ENCODE measurements at regions not wholly inside any gene's neighbourhood (a gene's known extent, or its start where the extent isn't known, plus 50 kb on each side); places are given as distances from the start of the nearest gene placed in this dataset.

DNA sequence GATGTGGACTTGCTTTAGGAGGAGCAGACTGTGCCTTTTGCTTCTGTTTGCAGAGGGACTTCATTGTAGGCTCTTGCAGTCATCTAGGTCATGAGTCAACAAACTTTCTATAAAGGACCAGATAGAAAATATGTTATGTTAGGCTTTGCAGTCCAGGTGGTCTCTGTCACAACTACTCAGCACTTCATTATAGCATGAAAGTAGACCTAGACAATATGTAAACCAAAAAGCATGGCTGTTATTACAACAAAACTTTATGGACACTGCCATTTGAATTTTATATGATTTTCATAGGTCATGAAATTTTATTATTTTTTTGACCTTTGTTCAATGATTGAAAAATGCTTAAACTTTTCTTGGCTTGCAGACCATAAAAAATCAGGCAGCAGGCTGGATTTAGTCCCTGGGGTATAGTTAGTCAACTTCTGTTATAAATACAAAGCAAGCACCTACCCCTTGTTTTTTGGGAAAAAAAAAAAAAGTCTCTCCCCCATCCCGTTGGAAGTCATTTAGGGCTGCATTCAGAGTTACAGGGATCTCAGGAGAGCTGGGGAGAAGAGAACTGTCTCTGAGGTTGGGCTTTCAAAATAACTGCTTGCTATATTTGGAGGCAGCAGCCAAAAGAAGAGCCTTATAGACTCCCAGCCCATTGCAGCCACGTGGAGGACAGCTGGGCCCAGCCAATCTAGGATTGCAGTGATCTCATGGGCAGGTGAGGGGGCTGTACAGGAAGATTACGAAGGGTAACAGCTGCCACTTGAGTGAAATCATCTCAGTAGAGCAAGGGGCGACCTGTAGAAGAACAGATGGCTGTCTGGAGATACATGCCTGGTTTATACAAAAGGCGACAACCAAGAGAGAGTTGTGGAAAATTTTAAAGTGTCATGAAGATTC is 136.6 kb upstream of the TNC start:
- Histone ChIP-seq H3K4me3 (ENCODE audit: low read depth in 2 of 2, low read length in 1 of 2) (no peak overlapping the region), H3K36me3 (replicated peaks in 1 of 2; ENCODE audit: control insufficient read depth in 1 of 2, insufficient read depth in 2 of 2, low read length in 1 of 2) (peaks cover 0 to 7% of the 10 kb centered on the region in 2 experiments), H3K27ac (ENCODE audit: low read depth in 2 of 2, low read length in 1 of 2) (no peak overlapping the region), H3K79me2 (ENCODE audit: insufficient read depth) (no peaks in the 10 kb centered on the region), H3K27me3 (ENCODE audit: insufficient read depth) (no peaks in the 10 kb centered on the region), H3K9me2 (no peaks in the 10 kb centered on the region), H2AFZ (ENCODE audit: low read depth) (no peak overlapping the region), H3K4me2 (no peak overlapping the region), H3K4me1 (ENCODE audit: control insufficient read depth in 1 of 2, insufficient read depth in 2 of 2, low read depth in 1 of 2, low read length in 1 of 2) (peaks cover 4 to 11% of the 10 kb centered on the region in 2 experiments; a peak in 3 of 4 replicates), H3F3A (replicated peaks; ENCODE audit: insufficient read depth) (peaks cover 14% of the 10 kb centered on the region), H4K20me1 (ENCODE audit: insufficient read depth) (no peaks in the 10 kb centered on the region), H3K9me3 (0 out of 2 replicates have a peak, but pooled peaks cover 4% of the 10 kb centered on the region), H3K9ac (no peak overlapping the region)
- POLR2A ChIA-PET = no interaction called here
- CTCF ChIA-PET = no interaction called here
- DNase-seq = no peak
- WGBS (ENCODE audit: low lambda C conversion rate) = 73% methylated on average over 5 of the region's 5 CpGs
- TF ChIP-seq, protein P1, sequence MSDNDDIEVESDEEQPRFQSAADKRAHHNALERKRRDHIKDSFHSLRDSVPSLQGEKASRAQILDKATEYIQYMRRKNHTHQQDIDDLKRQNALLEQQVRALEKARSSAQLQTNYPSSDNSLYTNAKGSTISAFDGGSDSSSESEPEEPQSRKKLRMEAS (IDR thresholded peaks at IDR 0.05; ENCODE audit: low read depth) = no peak
- TF ChIP-seq, protein P2, sequence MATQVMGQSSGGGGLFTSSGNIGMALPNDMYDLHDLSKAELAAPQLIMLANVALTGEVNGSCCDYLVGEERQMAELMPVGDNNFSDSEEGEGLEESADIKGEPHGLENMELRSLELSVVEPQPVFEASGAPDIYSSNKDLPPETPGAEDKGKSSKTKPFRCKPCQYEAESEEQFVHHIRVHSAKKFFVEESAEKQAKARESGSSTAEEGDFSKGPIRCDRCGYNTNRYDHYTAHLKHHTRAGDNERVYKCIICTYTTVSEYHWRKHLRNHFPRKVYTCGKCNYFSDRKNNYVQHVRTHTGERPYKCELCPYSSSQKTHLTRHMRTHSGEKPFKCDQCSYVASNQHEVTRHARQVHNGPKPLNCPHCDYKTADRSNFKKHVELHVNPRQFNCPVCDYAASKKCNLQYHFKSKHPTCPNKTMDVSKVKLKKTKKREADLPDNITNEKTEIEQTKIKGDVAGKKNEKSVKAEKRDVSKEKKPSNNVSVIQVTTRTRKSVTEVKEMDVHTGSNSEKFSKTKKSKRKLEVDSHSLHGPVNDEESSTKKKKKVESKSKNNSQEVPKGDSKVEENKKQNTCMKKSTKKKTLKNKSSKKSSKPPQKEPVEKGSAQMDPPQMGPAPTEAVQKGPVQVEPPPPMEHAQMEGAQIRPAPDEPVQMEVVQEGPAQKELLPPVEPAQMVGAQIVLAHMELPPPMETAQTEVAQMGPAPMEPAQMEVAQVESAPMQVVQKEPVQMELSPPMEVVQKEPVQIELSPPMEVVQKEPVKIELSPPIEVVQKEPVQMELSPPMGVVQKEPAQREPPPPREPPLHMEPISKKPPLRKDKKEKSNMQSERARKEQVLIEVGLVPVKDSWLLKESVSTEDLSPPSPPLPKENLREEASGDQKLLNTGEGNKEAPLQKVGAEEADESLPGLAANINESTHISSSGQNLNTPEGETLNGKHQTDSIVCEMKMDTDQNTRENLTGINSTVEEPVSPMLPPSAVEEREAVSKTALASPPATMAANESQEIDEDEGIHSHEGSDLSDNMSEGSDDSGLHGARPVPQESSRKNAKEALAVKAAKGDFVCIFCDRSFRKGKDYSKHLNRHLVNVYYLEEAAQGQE (IDR thresholded peaks at IDR 0.05; ENCODE audit: low read depth, low read length) = no peak
- TF ChIP-seq TCF12 (IDR thresholded peaks at IDR 0.05) (peak; percentile 59; the same call in 1 of the 2 replicates), TAF1 (IDR thresholded peaks at IDR 0.05; ENCODE audit: borderline replicate concordance, low read depth, low read length) (no peak), JUND (IDR thresholded peaks at IDR 0.05) (no peak), SIN3A (IDR thresholded peaks at IDR 0.05; ENCODE audit: borderline replicate concordance, low read depth, low read length) (no peak), TEAD4 (IDR thresholded peaks at IDR 0.05; ENCODE audit: borderline replicate concordance, insufficient read depth) (no peak), FOXJ3 (CRISPR knock-in tag; IDR thresholded peaks at IDR 0.05) (no peak), NFIC (IDR thresholded peaks at IDR 0.05; ENCODE audit: borderline replicate concordance) (no peak), SMC3 (IDR thresholded peaks at IDR 0.05; ENCODE audit: low read depth, low read length) (no peak), GABPA (IDR thresholded peaks at IDR 0.05; ENCODE audit: low read depth) (no peak), GATA2 (CRISPR knock-in tag; IDR thresholded peaks at IDR 0.05) (no peak), MXI1 (IDR thresholded peaks at IDR 0.05; ENCODE audit: low read depth, low read length) (no peak), YY1 (IDR thresholded peaks at IDR 0.05; ENCODE audit: low read depth) (no peak), EP300 (IDR thresholded peaks at IDR 0.05; ENCODE audit: borderline replicate concordance in 1 of 2, low read depth in 1 of 2, low read length in 1 of 2) (0 out of 4 replicates have a peak, but pooled peaks of 1 of the 2 experiments have one; percentile 6), ELF1 (IDR thresholded peaks at IDR 0.05) (no peak), RAD21 (IDR thresholded peaks at IDR 0.05; ENCODE audit: low read length) (no peak), MEF2A (IDR thresholded peaks at IDR 0.05; ENCODE audit: borderline replicate concordance, low read depth) (no peak)
- TF ChIP-seq, protein P3, sequence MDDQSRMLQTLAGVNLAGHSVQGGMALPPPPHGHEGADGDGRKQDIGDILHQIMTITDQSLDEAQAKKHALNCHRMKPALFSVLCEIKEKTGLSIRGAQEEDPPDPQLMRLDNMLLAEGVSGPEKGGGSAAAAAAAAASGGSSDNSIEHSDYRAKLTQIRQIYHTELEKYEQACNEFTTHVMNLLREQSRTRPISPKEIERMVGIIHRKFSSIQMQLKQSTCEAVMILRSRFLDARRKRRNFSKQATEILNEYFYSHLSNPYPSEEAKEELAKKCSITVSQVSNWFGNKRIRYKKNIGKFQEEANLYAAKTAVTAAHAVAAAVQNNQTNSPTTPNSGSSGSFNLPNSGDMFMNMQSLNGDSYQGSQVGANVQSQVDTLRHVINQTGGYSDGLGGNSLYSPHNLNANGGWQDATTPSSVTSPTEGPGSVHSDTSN (IDR thresholded peaks at IDR 0.05) = 0 out of 2 replicates have a peak, but pooled peaks have one; percentile 6
- TF ChIP-seq, protein P4, sequence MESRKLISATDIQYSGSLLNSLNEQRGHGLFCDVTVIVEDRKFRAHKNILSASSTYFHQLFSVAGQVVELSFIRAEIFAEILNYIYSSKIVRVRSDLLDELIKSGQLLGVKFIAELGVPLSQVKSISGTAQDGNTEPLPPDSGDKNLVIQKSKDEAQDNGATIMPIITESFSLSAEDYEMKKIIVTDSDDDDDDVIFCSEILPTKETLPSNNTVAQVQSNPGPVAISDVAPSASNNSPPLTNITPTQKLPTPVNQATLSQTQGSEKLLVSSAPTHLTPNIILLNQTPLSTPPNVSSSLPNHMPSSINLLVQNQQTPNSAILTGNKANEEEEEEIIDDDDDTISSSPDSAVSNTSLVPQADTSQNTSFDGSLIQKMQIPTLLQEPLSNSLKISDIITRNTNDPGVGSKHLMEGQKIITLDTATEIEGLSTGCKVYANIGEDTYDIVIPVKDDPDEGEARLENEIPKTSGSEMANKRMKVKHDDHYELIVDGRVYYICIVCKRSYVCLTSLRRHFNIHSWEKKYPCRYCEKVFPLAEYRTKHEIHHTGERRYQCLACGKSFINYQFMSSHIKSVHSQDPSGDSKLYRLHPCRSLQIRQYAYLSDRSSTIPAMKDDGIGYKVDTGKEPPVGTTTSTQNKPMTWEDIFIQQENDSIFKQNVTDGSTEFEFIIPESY (IDR thresholded peaks at IDR 0.05; ENCODE audit: borderline replicate concordance, low read depth) = no peak
- TF ChIP-seq, protein P5, sequence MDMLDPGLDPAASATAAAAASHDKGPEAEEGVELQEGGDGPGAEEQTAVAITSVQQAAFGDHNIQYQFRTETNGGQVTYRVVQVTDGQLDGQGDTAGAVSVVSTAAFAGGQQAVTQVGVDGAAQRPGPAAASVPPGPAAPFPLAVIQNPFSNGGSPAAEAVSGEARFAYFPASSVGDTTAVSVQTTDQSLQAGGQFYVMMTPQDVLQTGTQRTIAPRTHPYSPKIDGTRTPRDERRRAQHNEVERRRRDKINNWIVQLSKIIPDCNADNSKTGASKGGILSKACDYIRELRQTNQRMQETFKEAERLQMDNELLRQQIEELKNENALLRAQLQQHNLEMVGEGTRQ (IDR thresholded peaks at IDR 0.05; ENCODE audit: borderline replicate concordance, low read depth, low read length) = no peak
- TF ChIP-seq, protein P6, sequence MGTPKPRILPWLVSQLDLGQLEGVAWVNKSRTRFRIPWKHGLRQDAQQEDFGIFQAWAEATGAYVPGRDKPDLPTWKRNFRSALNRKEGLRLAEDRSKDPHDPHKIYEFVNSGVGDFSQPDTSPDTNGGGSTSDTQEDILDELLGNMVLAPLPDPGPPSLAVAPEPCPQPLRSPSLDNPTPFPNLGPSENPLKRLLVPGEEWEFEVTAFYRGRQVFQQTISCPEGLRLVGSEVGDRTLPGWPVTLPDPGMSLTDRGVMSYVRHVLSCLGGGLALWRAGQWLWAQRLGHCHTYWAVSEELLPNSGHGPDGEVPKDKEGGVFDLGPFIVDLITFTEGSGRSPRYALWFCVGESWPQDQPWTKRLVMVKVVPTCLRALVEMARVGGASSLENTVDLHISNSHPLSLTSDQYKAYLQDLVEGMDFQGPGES (IDR thresholded peaks at IDR 0.05; ENCODE audit: low read depth, low read length) = no peak

Measured in SK-N-SH (cell line).